ENCODE measurements at regions not wholly inside any gene's neighbourhood (a gene's known extent, or its start where the extent isn't known, plus 50 kb on each side); places are given as distances from the start of the nearest gene placed in this dataset.
"Not testable (repeated sequence)": the region's sequence is repeated elsewhere in the genome, so short reads cannot be mapped to it uniquely, and the experiment has no call there.

DNA sequence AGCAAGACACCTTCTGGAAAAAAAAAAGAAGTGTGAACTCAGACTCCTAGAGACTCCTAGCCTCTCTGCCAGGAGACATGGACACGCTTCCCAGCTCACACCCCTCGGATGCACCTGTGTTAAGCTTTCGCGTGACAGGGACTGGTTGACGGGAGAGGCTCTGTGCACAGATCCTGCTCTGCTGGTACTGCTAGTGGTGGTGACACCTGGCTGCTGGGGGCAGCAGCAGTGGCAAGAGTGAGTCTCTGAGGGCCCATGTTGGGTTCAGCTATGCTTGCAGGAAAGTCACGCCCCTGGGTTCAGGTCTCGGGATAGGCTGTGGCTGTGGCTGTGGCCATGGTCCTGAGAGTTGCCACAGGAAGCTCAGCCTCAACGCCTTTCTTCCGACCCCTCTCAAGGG, 81.1 kb downstream of the XRCC2 start:
- no peak for DNase-seq (ENCODE audit: low read depth)

- DNase-seq (ENCODE audit: low read depth): no peak
These were observed 84.0 kb downstream of the XRCC2 start for GRCh38 chr7:152591976-152592375.

DNA sequence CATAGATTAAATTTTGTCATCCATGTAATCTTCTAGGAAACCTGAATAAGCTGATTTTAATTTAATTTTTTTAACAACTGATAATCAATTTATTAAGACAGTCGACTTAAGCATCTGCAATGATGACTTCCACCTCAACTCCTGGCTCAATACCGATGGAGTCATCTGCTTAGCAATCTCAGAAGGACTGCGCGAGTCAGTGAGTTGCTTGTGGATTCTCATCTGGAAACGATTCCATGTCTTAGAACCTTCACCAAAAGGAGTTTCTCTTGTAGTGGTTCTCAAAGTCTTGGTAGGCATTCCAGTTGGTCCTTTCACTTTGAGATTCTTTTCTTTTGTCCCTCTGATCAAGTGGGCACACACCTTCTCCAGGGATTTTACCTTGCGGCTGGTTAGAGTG, 85.5 kb downstream of the XRCC2 start:
- DNase-seq (ENCODE audit: low read depth): no peak

DNA sequence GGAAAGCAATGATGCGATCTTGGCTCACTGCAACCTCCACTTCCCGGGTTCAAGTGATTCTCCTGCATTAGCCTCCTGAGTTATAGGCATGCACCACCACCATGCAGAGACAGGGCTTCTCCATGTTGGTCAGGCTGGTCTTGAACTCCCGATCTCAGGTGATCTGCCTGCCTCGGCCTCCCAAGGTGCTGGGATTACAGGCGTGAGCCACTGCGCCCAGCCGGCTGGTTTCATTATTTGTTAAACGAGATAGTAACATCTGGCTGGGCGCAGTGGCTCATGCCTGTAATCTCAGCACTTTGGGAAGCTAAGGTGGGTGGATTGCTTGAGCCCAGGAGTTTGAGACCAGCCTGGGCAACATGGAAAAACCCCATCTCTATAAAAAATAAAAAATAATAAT, 86.1 kb downstream of the XRCC2 start:
- DNase-seq (ENCODE audit: low read depth): not testable (repeated sequence)

GRCh38 chr7:152588350-152588749, 87.6 kb downstream of the XRCC2 start:
- DNase-seq (ENCODE audit: low read depth): no peak

DNA sequence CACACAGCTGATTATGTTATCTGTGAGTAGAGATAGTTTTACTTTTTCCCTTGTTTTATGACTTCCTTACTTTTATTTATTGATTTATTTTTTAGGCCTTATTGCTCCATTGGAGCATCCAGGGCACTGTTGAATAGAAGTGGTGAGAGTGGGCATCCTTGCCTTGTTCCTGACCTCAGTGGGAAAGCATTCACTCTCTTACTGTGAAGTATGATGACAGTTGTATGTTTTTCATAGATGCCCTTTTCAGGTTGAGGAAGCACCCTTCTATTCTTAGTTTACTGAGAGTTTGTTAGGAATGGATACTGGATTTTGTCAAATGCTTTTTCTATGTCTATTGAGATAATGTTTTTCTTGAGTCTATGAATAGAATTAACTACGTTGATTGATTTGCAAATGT, 88.6 kb downstream of the XRCC2 start:
- no peak for DNase-seq (ENCODE audit: low read depth)

GRCh38 chr7:152583006-152583405, 92.9 kb downstream of the XRCC2 start:
- no peak for DNase-seq (ENCODE audit: low read depth)

- DNase-seq (ENCODE audit: low read depth): no peak
These were observed 96.9 kb downstream of the XRCC2 start for GRCh38 chr7:152579070-152579469.

DNA sequence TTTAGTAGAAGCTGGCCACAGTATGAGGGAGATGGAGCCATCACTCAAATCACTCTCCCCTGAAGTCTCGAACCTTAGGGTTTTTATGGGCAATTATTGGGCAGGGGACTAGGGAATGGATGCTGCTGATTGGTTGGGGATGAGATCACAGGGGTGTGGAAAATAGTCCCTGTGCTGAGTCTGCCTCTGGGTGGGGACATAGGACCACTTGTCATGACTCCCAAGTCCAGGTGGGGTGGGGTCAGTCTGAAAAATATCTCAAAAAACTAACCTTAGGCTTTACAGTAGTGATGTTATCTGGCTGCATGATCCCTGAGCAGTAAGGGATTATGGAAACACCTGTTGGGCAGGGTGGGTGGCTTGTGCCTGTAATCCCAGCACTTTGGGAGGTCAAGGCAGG, 98.6 kb downstream of the XRCC2 start:
- DNase-seq (ENCODE audit: low read depth): no peak

GRCh38 chr7:152574892-152575548, 100.9 kb downstream of the XRCC2 start:
- no peak for DNase-seq (ENCODE audit: low read depth)

GRCh38 chr7:152573186-152573585, 102.8 kb downstream of the XRCC2 start:
- not testable (repeated sequence) for DNase-seq (ENCODE audit: low read depth)

GRCh38 chr7:152572101-152572500, 103.8 kb downstream of the XRCC2 start:
- DNase-seq (ENCODE audit: low read depth): no peak

- DNase-seq (ENCODE audit: low read depth): no peak
These were observed 104.9 kb downstream of the XRCC2 start for GRCh38 chr7:152571068-152571467.

DNA sequence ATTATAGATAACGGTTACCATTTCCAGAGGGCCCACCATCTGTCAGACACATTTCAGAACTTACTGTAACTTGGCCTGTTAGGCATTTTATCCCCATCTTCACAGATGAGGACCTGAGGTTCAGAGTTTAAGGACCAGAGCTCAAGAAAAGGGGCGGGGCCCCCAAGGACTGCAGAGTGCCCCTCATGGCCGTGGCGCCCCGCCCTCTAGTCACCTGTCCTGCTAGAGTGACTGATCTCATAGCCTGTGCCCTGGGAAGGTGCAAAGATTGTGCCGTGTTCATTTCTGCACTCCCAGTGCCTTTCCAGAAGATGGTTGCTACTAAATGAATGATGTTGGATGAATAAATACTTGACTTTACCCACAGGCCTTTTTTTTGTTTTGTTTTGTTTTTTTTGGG, 107.0 kb downstream of the XRCC2 start:
- DNase-seq (ENCODE audit: low read depth): no peak

GRCh38 chr7:152565731-152566130, 110.2 kb downstream of the XRCC2 start:
- DNase-seq (ENCODE audit: low read depth): no peak

GRCh38 chr7:152564656-152565250, 111.2 kb downstream of the XRCC2 start:
- DNase-seq (ENCODE audit: low read depth): no peak

- no peak for DNase-seq (ENCODE audit: low read depth)
These were observed 119.8 kb downstream of the XRCC2 start for GRCh38 chr7:152556013-152556755.

DNA sequence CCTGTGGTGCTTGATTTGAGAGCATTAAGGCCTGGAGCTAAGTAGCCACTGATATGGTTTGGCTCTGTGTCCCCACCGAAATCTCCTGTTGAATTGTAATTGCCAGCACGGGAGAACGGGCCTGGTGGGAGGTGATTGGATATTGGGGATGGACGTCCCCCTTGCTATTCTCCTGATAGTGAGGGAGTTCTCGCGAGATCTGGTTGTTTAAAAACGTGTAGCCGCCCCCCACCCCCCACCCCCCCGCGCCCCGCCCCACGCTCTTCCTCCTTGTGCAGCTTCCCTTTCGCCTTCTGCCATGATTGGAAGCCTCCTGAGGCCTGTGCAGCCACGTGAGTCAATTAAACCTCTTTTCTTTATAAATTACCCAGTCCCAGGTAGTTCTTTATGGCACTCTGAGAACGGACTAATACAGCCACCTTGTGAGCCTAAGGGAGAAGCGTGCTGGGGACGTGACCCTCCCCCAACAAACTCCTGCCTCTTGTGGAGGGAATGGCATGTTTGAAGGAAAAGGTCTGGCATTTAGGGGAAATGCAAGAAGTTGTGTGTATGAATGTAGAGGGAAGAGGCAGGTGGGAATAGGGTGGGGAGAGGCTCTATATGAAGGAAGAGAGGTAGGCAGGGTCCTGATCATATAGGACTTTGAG, 118.0 kb upstream of the KMT2C start:
- no peak for DNase-seq (ENCODE audit: low read depth)

DNA sequence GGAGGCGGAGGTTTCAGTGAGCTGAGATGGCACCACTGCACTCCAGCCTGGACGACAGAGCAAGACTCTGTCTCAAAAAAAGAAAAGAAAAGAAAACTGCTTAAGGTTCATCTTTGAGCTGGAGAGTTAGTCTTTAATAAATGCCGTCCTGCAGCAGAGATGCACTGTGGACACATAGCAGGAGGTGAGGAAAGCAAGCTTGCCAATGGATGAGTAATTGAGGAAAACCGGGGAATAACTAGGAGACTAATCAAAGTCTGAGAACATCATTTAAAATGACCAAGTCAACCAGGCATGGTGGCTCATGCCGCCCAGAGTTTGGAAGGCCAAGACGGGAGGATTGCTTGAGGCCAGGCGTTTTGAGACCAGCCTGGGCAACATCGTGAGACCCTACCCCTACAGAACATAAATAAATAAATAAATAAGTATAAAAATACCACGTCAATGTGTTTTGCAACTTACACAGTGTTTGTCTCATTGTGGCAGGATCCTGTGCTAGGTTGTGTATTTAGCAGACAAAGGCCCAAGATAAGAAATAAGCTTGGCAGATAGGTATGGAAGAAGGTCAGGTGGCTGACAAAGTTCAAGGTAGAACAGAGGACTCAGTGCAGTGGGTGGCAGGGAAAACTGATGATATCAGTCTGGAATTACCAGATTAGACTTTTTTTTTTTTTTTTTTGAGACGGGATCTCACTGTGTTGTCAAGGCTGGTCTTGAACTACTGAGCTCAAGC, 115.7 kb upstream of the KMT2C start:
- DNase-seq (ENCODE audit: low read depth): no peak

GRCh38 chr7:152544971-152545619, 109.3 kb upstream of the KMT2C start:
- no peak for DNase-seq (ENCODE audit: low read depth)

- no peak for DNase-seq (ENCODE audit: low read depth)
These were observed 108.7 kb upstream of the KMT2C start for GRCh38 chr7:152544481-152544927.

GRCh38 chr7:152543799-152544198, 108.0 kb upstream of the KMT2C start:
- DNase-seq (ENCODE audit: low read depth): no peak

Data from fibroblast of the conjunctiva (primary cell).